Stimulated activated CD4-positive, alpha-beta T cell treated with anti-CD3 and anti-CD28 coated beads, Interleukin-1b, Interleukin-23, amount 100 ng/mL, for 24 hours (primary cell): ENCODE measurements at regions not wholly inside any gene's neighbourhood (a gene's known extent, or its start where the extent isn't known, plus 50 kb on each side); places are given as distances from the start of the nearest gene placed in this dataset.
"Not testable (repeated sequence)": the region's sequence is repeated elsewhere in the genome, so short reads cannot be mapped to it uniquely, and the experiment has no call there.

Experiments
- DNase-seq, 4 experiments: peaks; one replicate each; pipeline ENCODE4 v3.0.0-alpha.2; 2020; ENCODE audit warnings: low read depth in 4 of 4, low spot score in 1 of 4

DNA sequence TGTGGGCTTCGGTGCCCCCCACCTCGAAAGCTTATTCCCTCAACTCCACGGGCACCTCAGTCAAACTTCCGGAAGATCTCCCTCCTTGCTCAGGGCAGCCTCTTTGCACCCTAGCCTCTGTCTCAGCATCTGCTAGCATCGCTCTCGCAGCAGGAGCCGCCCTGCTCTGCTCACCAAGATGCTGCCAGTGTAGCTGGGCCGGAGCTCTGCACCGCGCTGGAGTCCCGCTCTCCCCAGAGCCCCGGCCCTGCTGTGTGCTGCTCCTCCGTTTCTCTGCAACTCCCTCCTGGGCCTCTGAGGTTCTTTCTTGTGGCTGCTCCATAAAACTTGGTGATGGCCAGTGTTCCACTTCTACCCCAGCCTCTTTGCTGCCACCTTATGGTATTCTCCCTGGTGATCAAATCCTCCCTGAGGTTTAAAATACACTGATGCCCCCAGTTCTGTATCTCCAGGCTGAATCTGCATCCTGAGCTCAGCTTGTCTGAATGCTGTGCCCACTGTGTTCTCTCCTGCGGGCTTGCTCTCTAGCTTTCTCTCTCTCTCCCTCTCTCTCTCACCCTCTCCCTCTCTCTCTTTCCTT, 198.0 kb downstream of the UQCRFS1 start:
- DNase-seq, result no peak

DNA sequence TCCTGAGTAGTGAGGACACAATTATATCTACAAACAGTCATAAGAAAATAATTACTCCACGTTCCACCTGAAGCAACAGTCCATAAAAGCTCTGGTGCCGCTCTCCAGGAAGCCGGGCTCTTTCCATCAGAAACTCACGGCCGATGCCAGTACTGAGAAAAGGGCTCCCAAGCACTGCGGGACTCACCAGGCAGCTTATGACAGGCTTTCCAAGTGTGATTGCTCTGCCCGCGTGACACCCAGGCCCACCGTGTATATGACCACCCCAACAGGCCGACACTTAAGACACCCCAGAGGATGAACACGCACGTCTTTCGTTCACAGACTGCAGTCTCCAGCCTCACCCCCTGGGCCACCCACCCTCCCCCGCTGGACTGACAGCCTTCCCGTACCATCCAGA, 199.0 kb downstream of the UQCRFS1 start:
- no peak for DNase-seq

- no peak for DNase-seq
Observed at GRCh38 chr19:29013325-29013724, 199.6 kb downstream of the UQCRFS1 start.

DNA sequence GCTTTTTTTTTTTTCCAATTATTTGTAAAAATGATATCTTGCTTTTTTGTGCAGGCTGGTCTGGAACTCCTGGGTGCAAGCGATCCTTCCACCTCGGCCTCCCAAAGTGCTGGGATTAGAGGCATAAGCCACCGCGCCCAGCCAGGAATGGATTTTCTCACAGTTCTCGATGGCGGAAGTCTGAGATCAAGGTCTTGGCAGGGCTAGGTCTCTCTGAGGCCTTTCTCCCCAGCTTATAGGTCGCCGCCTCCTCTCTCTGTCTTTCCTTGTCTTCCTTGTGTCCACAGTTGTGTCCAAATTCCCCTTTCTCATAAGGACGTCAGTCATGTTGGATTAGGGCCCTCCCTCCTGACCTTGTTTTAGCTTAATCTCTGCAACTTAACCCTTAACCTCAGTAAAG, 200.5 kb downstream of the UQCRFS1 start:
- DNase-seq, result no peak

- DNase-seq, result no peak
Observed at GRCh38 chr19:29010276-29010675, 202.7 kb downstream of the UQCRFS1 start.

- no peak for DNase-seq
Observed at GRCh38 chr19:29006057-29006735, 206.8 kb downstream of the UQCRFS1 start.

GRCh38 chr19:29004796-29005195, 208.2 kb downstream of the UQCRFS1 start:
- no peak for DNase-seq

- DNase-seq, result no peak
Observed at GRCh38 chr19:29003641-29004409, 209.1 kb downstream of the UQCRFS1 start.

DNA sequence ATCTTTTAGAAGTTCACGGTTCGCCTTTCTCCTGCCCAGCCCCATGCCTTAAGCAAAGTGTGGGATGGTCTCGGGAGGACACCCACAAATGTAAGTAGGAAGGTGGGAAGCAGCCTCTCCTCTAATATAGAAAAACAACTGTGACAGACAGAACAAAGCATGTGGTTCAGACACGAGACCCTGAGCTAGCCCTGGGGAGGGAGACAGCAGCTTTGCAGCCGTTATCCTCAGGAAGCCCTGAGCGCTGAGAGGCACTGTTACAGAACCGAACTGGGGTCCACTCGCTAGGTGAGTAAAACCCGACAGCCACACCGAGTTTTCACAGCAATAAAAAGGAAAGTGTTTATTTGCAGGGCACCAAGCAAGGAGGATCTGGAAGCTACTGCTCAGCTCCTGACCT, 210.6 kb downstream of the UQCRFS1 start:
- DNase-seq, result no peak

DNA sequence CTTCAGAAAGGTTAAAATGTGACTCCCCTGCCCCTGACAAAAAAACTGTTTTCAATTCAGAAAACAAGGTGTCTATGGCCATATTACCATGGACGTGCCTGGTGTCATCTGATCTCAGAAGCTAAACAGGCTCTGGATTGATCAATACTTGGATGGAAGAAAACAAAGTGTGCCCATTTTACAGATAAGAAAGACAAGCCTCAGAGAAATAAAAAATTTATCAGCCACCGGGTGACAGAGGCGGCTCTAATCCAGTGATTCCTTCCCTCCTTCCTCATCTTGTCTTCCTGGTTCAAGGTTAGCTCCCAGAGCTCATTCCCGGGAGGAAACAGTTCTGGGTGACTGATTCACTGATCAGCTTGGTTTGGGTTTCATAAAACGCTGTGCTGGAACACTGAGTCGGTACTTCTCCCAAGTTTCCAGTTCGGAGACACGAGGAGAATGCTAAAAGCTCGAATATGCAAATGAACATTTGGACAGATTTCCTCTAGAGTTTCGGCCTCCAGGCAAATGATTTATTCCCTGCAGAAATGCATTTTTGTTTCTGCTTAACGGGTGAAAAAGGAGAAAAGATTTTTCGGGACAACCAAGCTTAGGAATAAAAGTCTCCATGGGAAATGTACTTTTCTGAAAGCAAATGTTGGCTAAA, 211.2 kb downstream of the UQCRFS1 start:
- DNase-seq, result no peak

- no peak for DNase-seq
Observed at GRCh38 chr19:29001141-29001581, 211.8 kb downstream of the UQCRFS1 start.

GRCh38 chr19:28999724-29000433, 213.1 kb downstream of the UQCRFS1 start:
- DNase-seq, result no peak

GRCh38 chr19:28998974-28999373, 214.0 kb downstream of the UQCRFS1 start:
- no peak for DNase-seq

DNA sequence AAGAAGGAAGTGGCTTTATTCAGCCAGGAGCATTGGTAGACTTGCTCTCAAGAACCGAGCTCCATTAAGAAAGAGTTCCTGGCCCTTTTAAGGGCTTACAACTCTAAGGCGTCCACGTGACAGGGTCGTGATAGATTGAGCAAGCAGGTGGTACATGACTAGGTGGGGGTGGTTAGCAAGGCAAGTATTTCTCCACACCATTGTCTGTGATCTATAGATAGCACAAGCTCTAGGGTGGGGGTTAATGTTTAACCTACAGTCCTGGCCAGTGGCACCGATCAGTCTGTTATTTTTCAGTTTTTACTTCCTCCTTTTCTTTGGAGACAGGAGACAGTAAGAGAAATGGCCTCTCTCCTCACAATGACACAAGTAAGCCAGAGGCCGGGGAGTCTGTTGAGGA, 215.1 kb downstream of the UQCRFS1 start:
- DNase-seq, result not testable (repeated sequence)

DNA sequence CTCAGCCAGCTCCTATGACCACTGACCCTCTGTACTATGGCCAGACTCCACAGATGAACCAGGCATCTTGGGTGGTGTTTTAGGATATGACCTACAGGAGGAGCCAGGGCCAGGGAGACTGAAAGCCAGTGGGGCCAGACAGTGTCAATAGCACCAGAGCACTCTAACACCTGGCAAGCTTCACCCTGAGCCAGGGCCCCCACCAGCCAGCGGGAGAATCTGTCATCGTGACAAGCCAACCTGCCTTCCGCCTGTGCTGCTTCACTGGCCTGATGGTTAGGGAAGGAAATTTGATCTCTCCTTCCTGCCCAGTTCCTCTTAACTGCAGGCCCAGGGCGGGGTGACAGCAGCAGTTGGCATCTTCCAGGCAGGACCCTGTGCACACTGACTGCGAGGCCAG, 222.4 kb downstream of the UQCRFS1 start:
- no peak for DNase-seq

DNA sequence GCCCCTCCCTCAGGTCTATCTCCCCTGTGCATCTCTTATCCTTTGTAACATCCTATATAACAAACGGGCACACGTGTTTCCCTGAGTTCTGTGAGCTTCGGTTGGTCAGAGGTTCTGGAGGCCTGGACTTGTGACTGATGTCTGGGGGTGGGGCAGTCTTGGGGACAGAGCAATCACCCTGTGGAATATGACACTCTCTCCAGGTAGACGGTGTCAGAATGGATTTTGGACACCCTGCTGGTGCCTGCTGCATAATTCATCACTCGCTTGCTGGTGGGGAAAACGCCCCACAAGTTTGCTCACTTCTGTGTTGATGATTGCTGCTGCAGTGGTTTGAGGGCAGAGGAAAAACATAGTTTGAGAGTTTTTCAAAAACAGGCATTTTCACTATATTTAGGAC, 223.2 kb downstream of the UQCRFS1 start:
- no peak for DNase-seq

DNA sequence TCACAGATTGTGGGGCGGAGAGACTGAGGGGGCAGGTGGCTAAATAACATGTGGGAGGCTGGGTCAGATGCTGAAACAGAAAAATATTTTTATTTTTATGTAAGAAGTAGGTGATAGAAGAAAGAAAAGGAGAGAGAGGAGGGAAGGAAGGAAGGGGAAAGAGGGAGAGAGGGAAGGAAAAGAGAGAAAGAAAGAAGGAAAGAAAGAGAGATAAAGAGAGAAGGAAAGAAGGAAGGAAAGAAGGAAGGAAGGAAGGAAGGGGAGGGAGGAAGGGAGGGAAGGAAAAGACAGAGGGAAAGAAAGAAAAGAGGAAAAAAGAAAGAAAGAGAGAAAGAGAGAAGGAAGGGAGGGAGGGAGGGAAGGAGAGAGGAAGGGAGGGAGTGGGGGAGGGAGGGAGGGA, 224.9 kb downstream of the UQCRFS1 start:
- DNase-seq, result no peak

- no peak for DNase-seq
Observed at GRCh38 chr19:28987177-28987576, 225.8 kb downstream of the UQCRFS1 start.

DNA sequence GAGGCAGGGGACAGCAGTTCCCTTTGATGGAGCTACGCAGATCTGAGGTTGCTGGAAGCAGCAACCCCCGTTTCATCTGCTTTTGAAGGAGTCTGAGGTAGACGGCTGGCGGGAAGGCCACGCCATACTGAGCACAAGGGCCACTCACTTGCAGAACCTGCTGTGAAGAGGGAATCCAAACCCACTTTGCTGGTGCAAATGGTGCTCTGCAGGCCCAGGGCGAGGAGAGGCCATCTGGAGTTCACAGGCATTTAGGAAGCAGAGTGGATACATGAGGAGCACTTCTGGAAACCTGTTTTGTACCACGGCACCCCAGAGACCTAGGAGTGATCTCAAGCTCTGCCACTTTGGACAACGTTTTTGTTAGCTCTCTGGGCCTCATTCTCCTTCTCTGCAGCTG, 227.8 kb downstream of the UQCRFS1 start:
- no peak for DNase-seq

GRCh38 chr19:28984315-28984714, 228.6 kb downstream of the UQCRFS1 start:
- DNase-seq, result no peak

- DNase-seq, result no peak
Observed at GRCh38 chr19:28983430-28983829, 229.5 kb downstream of the UQCRFS1 start.
